ENCODE measurements at regions not wholly inside any gene's neighbourhood (a gene's known extent, or its start where the extent isn't known, plus 50 kb on each side); places are given as distances from the start of the nearest gene placed in this dataset.

- H3K4me3 ChIP-seq (replicated peaks in 1 of 3), result no peak overlapping the region
- WGBS, 2 donors, result 20% methylated on average over 6 of the region's 6 CpGs
- TF ChIP-seq POLR2A (IDR thresholded peaks at IDR 0.05) (no peak), CTCF (IDR thresholded peaks at IDR 0.05) (no peak)
- H3K4me1 ChIP-seq, result no peaks in the 10 kb centered on the region
- no peak overlapping the region for H3K27ac ChIP-seq
- intact Hi-C loops (cut with DNase I), result no loop called here
- no peaks in the 10 kb centered on the region for H3K9me3 ChIP-seq
- H3K27me3 ChIP-seq, result no peaks in the 10 kb centered on the region
- DNase-seq, result no peak
- H3K36me3 ChIP-seq, result no peaks in the 10 kb centered on the region
These were observed 289.7 kb downstream of the TRIML1 start for GRCh38 chr4:188428935-188429334.

DNA sequence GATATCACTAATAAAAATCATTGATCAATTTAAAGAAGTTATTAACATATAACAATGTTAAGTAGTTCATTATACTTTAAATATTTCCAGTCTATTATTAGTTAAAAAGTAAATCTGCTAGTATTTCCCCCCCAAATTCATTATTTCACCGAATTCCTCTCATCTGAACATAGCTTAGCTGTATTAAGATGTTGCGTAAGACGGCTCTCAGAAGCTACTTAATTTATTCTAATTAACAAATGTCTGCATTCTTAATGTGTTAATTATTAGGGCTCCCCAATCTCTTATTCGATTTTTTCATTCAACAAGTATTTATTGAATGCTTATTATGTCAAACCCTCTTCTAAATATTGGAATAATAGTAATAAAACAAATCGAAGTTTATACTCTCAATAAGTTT, 290.7 kb downstream of the TRIML1 start:
- H3K27ac ChIP-seq, result no peak overlapping the region
- no peaks in the 10 kb centered on the region for H3K27me3 ChIP-seq
- no peak for DNase-seq
- no peaks in the 10 kb centered on the region for H3K4me1 ChIP-seq
- 70 to 82% methylated on average over 5 of the region's 5 CpGs for WGBS, 2 donors
- no peak overlapping the region for H3K4me3 ChIP-seq (replicated peaks in 1 of 3)
- no peak for TF ChIP-seq CTCF (IDR thresholded peaks at IDR 0.05)
- TF ChIP-seq POLR2A (IDR thresholded peaks at IDR 0.05), result no peak
- H3K36me3 ChIP-seq, result no peaks in the 10 kb centered on the region
- intact Hi-C loops (cut with DNase I), result no loop called here
- no peaks in the 10 kb centered on the region for H3K9me3 ChIP-seq

- H3K4me1 ChIP-seq, result no peaks in the 10 kb centered on the region
- no peak overlapping the region for H3K4me3 ChIP-seq (replicated peaks in 1 of 3)
- intact Hi-C loops (cut with DNase I), result no loop called here
- no peak for DNase-seq
- WGBS, 2 donors, result 20 to 24% methylated on average over 2 of the region's 2 CpGs
- no peaks in the 10 kb centered on the region for H3K9me3 ChIP-seq
- TF ChIP-seq CTCF (IDR thresholded peaks at IDR 0.05) (no peak), POLR2A (IDR thresholded peaks at IDR 0.05) (no peak)
- H3K27me3 ChIP-seq, result no peaks in the 10 kb centered on the region
- H3K27ac ChIP-seq, result no peak overlapping the region
- no peaks in the 10 kb centered on the region for H3K36me3 ChIP-seq
These were observed 291.1 kb downstream of the TRIML1 start for GRCh38 chr4:188430384-188430783.

- TF ChIP-seq POLR2A (IDR thresholded peaks at IDR 0.05) (no peak), CTCF (IDR thresholded peaks at IDR 0.05) (no peak)
- Histone ChIP-seq H3K27ac (no peak overlapping the region), H3K36me3 (no peaks in the 10 kb centered on the region), H3K9me3 (no peaks in the 10 kb centered on the region), H3K4me1 (no peaks in the 10 kb centered on the region), H3K4me3 (replicated peaks in 1 of 3) (no peak overlapping the region), H3K27me3 (no peaks in the 10 kb centered on the region)
- DNase-seq, result no peak
- intact Hi-C loops (cut with DNase I), result no loop called here
- WGBS, 2 donors, result 84% methylated on average over 7 of the region's 7 CpGs
These were observed 293.1 kb downstream of the TRIML1 start for GRCh38 chr4:188432328-188432727.

GRCh38 chr4:188433741-188434315, 294.6 kb downstream of the TRIML1 start:
- WGBS, 2 donors, result 84 to 89% methylated on average over 4 of the region's 4 CpGs
- no peaks in the 10 kb centered on the region for H3K9me3 ChIP-seq
- no peak for TF ChIP-seq CTCF (IDR thresholded peaks at IDR 0.05)
- no peak for TF ChIP-seq POLR2A (IDR thresholded peaks at IDR 0.05)
- no peak for DNase-seq
- intact Hi-C loops (cut with DNase I), result no loop called here
- no peak overlapping the region for H3K4me3 ChIP-seq (replicated peaks in 1 of 3)
- H3K27me3 ChIP-seq, result no peaks in the 10 kb centered on the region
- H3K36me3 ChIP-seq, result no peaks in the 10 kb centered on the region
- no peak overlapping the region for H3K27ac ChIP-seq
- H3K4me1 ChIP-seq, result no peaks in the 10 kb centered on the region

Data from thyroid gland (tissue), 4 donors.